HEK293 (cell line): ENCODE measurements at regions not wholly inside any gene's neighbourhood (a gene's known extent, or its start where the extent isn't known, plus 50 kb on each side); places are given as distances from the start of the nearest gene placed in this dataset.

Source experiments
- CTCF ChIP-seq: fragments of 450-650 bp; formaldehyde crosslinking; IDR thresholded peaks from 2 replicates; pipeline ENCODE4 v1.5.1; 2016; ENCODE audit warnings: missing biosample characterization, missing genetic modification characterization
- HOXA7 ChIP-seq: sonication (generic); formaldehyde crosslinking; IDR thresholded peaks from 2 replicates; pipeline ENCODE4 v1.8.1; 2022; ENCODE audit warnings: missing genetic modification reagents, borderline replicate concordance
- KLF1 ChIP-seq: fragments of 450-650 bp; formaldehyde crosslinking; IDR thresholded peaks from 2 replicates; pipeline ENCODE4 v1.5.1; 2016; ENCODE audit warnings: missing biosample characterization, missing genetic modification characterization
- TSHZ1 ChIP-seq: fragments of 450-650 bp; formaldehyde crosslinking; IDR thresholded peaks from 2 replicates; pipeline ENCODE4 v1.5.1; 2016; ENCODE audit warnings: missing biosample characterization, missing genetic modification characterization, borderline replicate concordance
- ZBTB17 ChIP-seq: fragments of 450-650 bp; formaldehyde crosslinking; IDR thresholded peaks from 2 replicates; pipeline ENCODE4 v1.5.1; 2016; ENCODE audit warnings: missing biosample characterization, missing genetic modification characterization
- ZFP37 ChIP-seq: fragments of 450-650 bp; formaldehyde crosslinking; IDR thresholded peaks from 2 replicates; pipeline ENCODE4 v1.5.1; 2016; ENCODE audit warnings: missing biosample characterization, missing genetic modification characterization
- ZIC2 ChIP-seq: fragments of 450-650 bp; formaldehyde crosslinking; IDR thresholded peaks from 2 replicates; pipeline ENCODE4 v1.5.1; 2016; ENCODE audit warnings: missing biosample characterization, missing genetic modification characterization
- ZNF416 ChIP-seq: fragments of 450-650 bp; formaldehyde crosslinking; IDR thresholded peaks from 2 replicates; pipeline ENCODE4 v1.5.1; 2016; ENCODE audit warnings: missing biosample characterization, missing genetic modification characterization
- ZNF548 ChIP-seq: fragments of 450-650 bp; formaldehyde crosslinking; IDR thresholded peaks from 2 replicates; pipeline ENCODE4 v1.5.1; 2016; ENCODE audit warnings: missing biosample characterization, missing genetic modification characterization
- ZNF629 ChIP-seq: fragments of 450-650 bp; formaldehyde crosslinking; IDR thresholded peaks from 2 replicates; pipeline ENCODE4 v1.5.1; 2017; ENCODE audit warnings: missing biosample characterization, missing genetic modification characterization
- TF ChIP-seq, protein P1 (sequence below): fragments of 450-650 bp; formaldehyde crosslinking; conservative IDR thresholded peaks from 2 replicates; pipeline ENCODE4 v1.5.1; 2016; ENCODE audit warnings: low read depth, missing biosample characterization, missing genetic modification characterization

GRCh38 chr21:16674949-16675348 is 837.9 kb upstream of the CXADR start:
- TF ChIP-seq HOXA7 = no peak
- no peak for TF ChIP-seq CTCF
- TF ChIP-seq, protein P1, sequence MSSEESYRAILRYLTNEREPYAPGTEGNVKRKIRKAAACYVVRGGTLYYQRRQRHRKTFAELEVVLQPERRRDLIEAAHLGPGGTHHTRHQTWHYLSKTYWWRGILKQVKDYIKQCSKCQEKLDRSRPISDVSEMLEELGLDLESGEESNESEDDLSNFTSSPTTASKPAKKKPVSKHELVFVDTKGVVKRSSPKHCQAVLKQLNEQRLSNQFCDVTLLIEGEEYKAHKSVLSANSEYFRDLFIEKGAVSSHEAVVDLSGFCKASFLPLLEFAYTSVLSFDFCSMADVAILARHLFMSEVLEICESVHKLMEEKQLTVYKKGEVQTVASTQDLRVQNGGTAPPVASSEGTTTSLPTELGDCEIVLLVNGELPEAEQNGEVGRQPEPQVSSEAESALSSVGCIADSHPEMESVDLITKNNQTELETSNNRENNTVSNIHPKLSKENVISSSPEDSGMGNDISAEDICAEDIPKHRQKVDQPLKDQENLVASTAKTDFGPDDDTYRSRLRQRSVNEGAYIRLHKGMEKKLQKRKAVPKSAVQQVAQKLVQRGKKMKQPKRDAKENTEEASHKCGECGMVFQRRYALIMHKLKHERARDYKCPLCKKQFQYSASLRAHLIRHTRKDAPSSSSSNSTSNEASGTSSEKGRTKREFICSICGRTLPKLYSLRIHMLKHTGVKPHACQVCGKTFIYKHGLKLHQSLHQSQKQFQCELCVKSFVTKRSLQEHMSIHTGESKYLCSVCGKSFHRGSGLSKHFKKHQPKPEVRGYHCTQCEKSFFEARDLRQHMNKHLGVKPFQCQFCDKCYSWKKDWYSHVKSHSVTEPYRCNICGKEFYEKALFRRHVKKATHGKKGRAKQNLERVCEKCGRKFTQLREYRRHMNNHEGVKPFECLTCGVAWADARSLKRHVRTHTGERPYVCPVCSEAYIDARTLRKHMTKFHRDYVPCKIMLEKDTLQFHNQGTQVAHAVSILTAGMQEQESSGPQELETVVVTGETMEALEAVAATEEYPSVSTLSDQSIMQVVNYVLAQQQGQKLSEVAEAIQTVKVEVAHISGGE = no peak
- no peak for TF ChIP-seq ZIC2 (tag by site-specific recombination)
- TF ChIP-seq ZBTB17 (tag by site-specific recombination) = no peak
- no peak for TF ChIP-seq ZNF629 (tag by site-specific recombination)
- no peak for TF ChIP-seq KLF1 (tag by site-specific recombination)
- no peak for TF ChIP-seq ZNF548 (tag by site-specific recombination)
- no peak for TF ChIP-seq ZNF416
- TF ChIP-seq ZFP37 (tag by site-specific recombination) = no peak
- no peak for TF ChIP-seq TSHZ1 (tag by site-specific recombination)
